ENCODE measurements at regions not wholly inside any gene's neighbourhood (a gene's known extent, or its start where the extent isn't known, plus 50 kb on each side); places are given as distances from the start of the nearest gene placed in this dataset.

GRCh38 chr6:100194535-100194934 lies 200.5 kb upstream of the MCHR2 start:
- no peak for TF ChIP-seq CTCF (IDR thresholded peaks at IDR 0.05; ENCODE audit: low read depth, low read length)
- no peak overlapping the region for H3K27ac ChIP-seq
- H3K27me3 ChIP-seq (ENCODE audit: insufficient read depth, low read depth, severe bottlenecking) = no peaks in the 10 kb centered on the region
- H3K4me3 ChIP-seq (ENCODE audit: low read depth, low read length) = no peak overlapping the region
- H3K36me3 ChIP-seq = no peaks in the 10 kb centered on the region
- H3K9me3 ChIP-seq (ENCODE audit: severe bottlenecking) = no peaks in the 10 kb centered on the region
- DNase-seq = no peak

GRCh38 chr6:100188754-100189153 lies 194.7 kb upstream of the MCHR2 start:
- H3K27me3 ChIP-seq (ENCODE audit: insufficient read depth, low read depth, severe bottlenecking) = no peaks in the 10 kb centered on the region
- DNase-seq = no peak
- H3K9me3 ChIP-seq (ENCODE audit: severe bottlenecking) = no peaks in the 10 kb centered on the region
- H3K36me3 ChIP-seq = no peaks in the 10 kb centered on the region
- H3K4me3 ChIP-seq (ENCODE audit: low read depth, low read length) = no peak overlapping the region
- no peak for TF ChIP-seq CTCF (IDR thresholded peaks at IDR 0.05; ENCODE audit: low read depth, low read length)
- no peak overlapping the region for H3K27ac ChIP-seq

DNA sequence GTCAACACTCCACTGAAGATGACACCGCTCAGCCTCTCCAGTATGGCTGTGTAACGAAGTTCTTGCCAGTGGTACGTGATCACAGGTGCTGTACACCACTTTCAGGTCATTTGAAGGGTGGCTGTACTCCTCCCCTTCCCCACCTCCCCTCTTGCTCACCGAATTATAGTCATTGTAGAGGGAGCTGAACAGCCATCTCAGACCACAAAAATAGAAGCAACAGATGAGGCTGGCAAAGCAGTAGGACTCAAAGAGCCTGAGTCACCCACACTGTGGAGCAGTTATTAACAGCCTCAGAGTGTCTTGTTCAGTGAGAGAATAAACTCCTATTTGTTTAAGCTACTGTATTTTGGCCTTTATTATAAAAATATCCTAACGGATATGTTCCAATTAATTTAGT lies 192.5 kb upstream of the MCHR2 start:
- H3K27ac ChIP-seq = no peak overlapping the region

DNA sequence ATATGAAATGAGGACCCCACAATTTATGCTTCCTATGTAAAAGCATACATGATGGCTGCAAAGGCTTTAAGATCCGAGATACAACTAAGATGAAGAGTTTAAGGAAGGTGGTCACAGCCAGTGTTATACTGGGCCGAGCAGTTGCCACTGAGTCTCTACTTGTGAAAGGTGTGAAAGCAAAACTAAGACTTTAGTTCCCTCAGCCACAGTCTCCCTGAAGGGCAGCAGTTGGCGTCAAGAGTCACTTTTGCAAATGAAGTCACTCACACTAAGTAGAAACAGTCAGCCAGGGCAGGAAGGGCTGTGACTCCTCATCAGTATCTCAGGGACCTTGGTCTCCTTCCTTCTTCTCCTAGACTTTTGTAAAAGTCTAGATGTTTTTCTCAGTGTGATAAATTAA lies 191.6 kb upstream of the MCHR2 start:
- H3K27me3 ChIP-seq (ENCODE audit: insufficient read depth, low read depth, severe bottlenecking) = no peaks in the 10 kb centered on the region
- TF ChIP-seq CTCF (IDR thresholded peaks at IDR 0.05; ENCODE audit: low read depth, low read length) = no peak
- H3K4me3 ChIP-seq (ENCODE audit: low read depth, low read length) = no peak overlapping the region
- no peaks in the 10 kb centered on the region for H3K36me3 ChIP-seq
- DNase-seq = no peak
- no peaks in the 10 kb centered on the region for H3K9me3 ChIP-seq (ENCODE audit: severe bottlenecking)
- H3K27ac ChIP-seq = no peak overlapping the region

More for the DNA sequence above, 192.5 kb upstream of the MCHR2 start:
- DNase-seq = no peak
- Histone ChIP-seq H3K9me3 (ENCODE audit: severe bottlenecking) (no peaks in the 10 kb centered on the region), H3K36me3 (no peaks in the 10 kb centered on the region), H3K27me3 (ENCODE audit: insufficient read depth, low read depth, severe bottlenecking) (no peaks in the 10 kb centered on the region), H3K4me3 (ENCODE audit: low read depth, low read length) (no peak overlapping the region)
- no peak for TF ChIP-seq CTCF (IDR thresholded peaks at IDR 0.05; ENCODE audit: low read depth, low read length)

GRCh38 chr6:100184473-100184872 lies 190.4 kb upstream of the MCHR2 start:
- Histone ChIP-seq H3K27ac (no peak overlapping the region), H3K4me3 (ENCODE audit: low read depth, low read length) (no peak overlapping the region), H3K27me3 (ENCODE audit: insufficient read depth, low read depth, severe bottlenecking) (no peaks in the 10 kb centered on the region), H3K9me3 (ENCODE audit: severe bottlenecking) (no peaks in the 10 kb centered on the region), H3K36me3 (no peaks in the 10 kb centered on the region)
- no peak for TF ChIP-seq CTCF (IDR thresholded peaks at IDR 0.05; ENCODE audit: low read depth, low read length)
- no peak for DNase-seq

- no peak overlapping the region for H3K4me3 ChIP-seq (ENCODE audit: low read depth, low read length)
- no peak overlapping the region for H3K27ac ChIP-seq
- no peaks in the 10 kb centered on the region for H3K9me3 ChIP-seq (ENCODE audit: severe bottlenecking)
- H3K27me3 ChIP-seq (ENCODE audit: insufficient read depth, low read depth, severe bottlenecking) = no peaks in the 10 kb centered on the region
- no peaks in the 10 kb centered on the region for H3K36me3 ChIP-seq
- DNase-seq = no peak
- no peak for TF ChIP-seq CTCF (IDR thresholded peaks at IDR 0.05; ENCODE audit: low read depth, low read length)
Observed at GRCh38 chr6:100182313-100182712, 188.3 kb upstream of the MCHR2 start.
